SW480 (cell line): ENCODE measurements at regions not wholly inside any gene's neighbourhood (a gene's known extent, or its start where the extent isn't known, plus 50 kb on each side); places are given as distances from the start of the nearest gene placed in this dataset.
"Not testable (repeated sequence)": the region's sequence is repeated elsewhere in the genome, so short reads cannot be mapped to it uniquely, and the experiment has no call there.

Experiments used
- DNase-seq: peaks from one replicate; pipeline ENCODE4 v3.0.0-alpha.2; 2016; ENCODE audit warnings: low spot score

- no peak for DNase-seq
Measured at GRCh38 chr10:118914629-118915028, 114.9 kb upstream of the NANOS1 start.

GRCh38 chr10:118915161-118915560 lies 114.4 kb upstream of the NANOS1 start:
- DNase-seq = no peak

GRCh38 chr10:118916777-118917176 lies 112.7 kb upstream of the NANOS1 start:
- DNase-seq = no peak

- DNase-seq = no peak
Measured at GRCh38 chr10:118917701-118918100, 111.8 kb upstream of the NANOS1 start.

GRCh38 chr10:118918116-118918515 lies 111.4 kb upstream of the NANOS1 start:
- DNase-seq = no peak

GRCh38 chr10:118918587-118918986 lies 110.9 kb upstream of the NANOS1 start:
- DNase-seq = no peak

GRCh38 chr10:118920206-118920605 lies 109.3 kb upstream of the NANOS1 start:
- DNase-seq = no peak

- no peak for DNase-seq
Measured at GRCh38 chr10:118922226-118922625, 107.3 kb upstream of the NANOS1 start.

- DNase-seq = no peak
Measured at GRCh38 chr10:118922972-118923371, 106.5 kb upstream of the NANOS1 start.

GRCh38 chr10:118924493-118924892 lies 105.0 kb upstream of the NANOS1 start:
- DNase-seq = no peak

GRCh38 chr10:118925404-118926071 lies 104.0 kb upstream of the NANOS1 start:
- no peak for DNase-seq

GRCh38 chr10:118926072-118926417 lies 103.5 kb upstream of the NANOS1 start:
- DNase-seq = no peak

- no peak for DNase-seq
Measured at GRCh38 chr10:118926441-118926840, 103.1 kb upstream of the NANOS1 start.

GRCh38 chr10:118926903-118927302 lies 102.6 kb upstream of the NANOS1 start:
- DNase-seq = no peak

- no peak for DNase-seq
Measured at GRCh38 chr10:118927321-118927720, 102.2 kb upstream of the NANOS1 start.

GRCh38 chr10:118930614-118931013 lies 98.9 kb upstream of the NANOS1 start:
- no peak for DNase-seq

- no peak for DNase-seq
Measured at GRCh38 chr10:118931436-118931835, 98.1 kb upstream of the NANOS1 start.

- not testable (repeated sequence) for DNase-seq
Measured at GRCh38 chr10:118932154-118932553, 97.4 kb upstream of the NANOS1 start.

- no peak for DNase-seq
Measured at GRCh38 chr10:118937226-118937625, 92.3 kb upstream of the NANOS1 start.

GRCh38 chr10:118939211-118940007 lies 90.1 kb upstream of the NANOS1 start:
- no peak for DNase-seq

GRCh38 chr10:118940386-118940785 lies 89.1 kb upstream of the NANOS1 start:
- no peak for DNase-seq

- DNase-seq = no peak
Measured at GRCh38 chr10:118943253-118943652, 86.3 kb upstream of the NANOS1 start.

GRCh38 chr10:118944959-118945633 lies 84.4 kb upstream of the NANOS1 start:
- no peak for DNase-seq
